ENCODE measurements at regions not wholly inside any gene's neighbourhood (a gene's known extent, or its start where the extent isn't known, plus 50 kb on each side); places are given as distances from the start of the nearest gene placed in this dataset.

GRCh38 chr7:16210171-16210570, 211.2 kb downstream of the CRPPA start:
- no peak for TF ChIP-seq CTCF (conservative IDR thresholded peaks at IDR 0.05; ENCODE audit: low read depth)
- CTCF ChIA-PET = no interaction called here
- POLR2A ChIA-PET (ENCODE audit: low non-redundant PET) = no interaction called here
- DNase-seq (ENCODE audit: low spot score) = no peak
- no peak overlapping the region for H3K27ac ChIP-seq

- no peak overlapping the region for H3K27ac ChIP-seq
- no peak for TF ChIP-seq CTCF (conservative IDR thresholded peaks at IDR 0.05; ENCODE audit: low read depth)
- DNase-seq (ENCODE audit: low spot score) = no peak
- ChIA-PET CTCF (no interaction called here), POLR2A (ENCODE audit: low non-redundant PET) (no interaction called here)
These were observed 214.0 kb downstream of the CRPPA start for GRCh38 chr7:16207321-16207720.

- ChIA-PET CTCF (no interaction called here), POLR2A (ENCODE audit: low non-redundant PET) (no interaction called here)
- no peak for DNase-seq (ENCODE audit: low spot score)
- no peak overlapping the region for H3K27ac ChIP-seq
- no peak for TF ChIP-seq CTCF (conservative IDR thresholded peaks at IDR 0.05; ENCODE audit: low read depth)
These were observed 215.9 kb downstream of the CRPPA start for GRCh38 chr7:16205466-16205865.

- no peak for DNase-seq (ENCODE audit: low spot score)
- ChIA-PET CTCF (no interaction called here), POLR2A (ENCODE audit: low non-redundant PET) (no interaction called here)
- no peak overlapping the region for H3K27ac ChIP-seq
- TF ChIP-seq CTCF (conservative IDR thresholded peaks at IDR 0.05; ENCODE audit: low read depth) = no peak
These were observed 216.4 kb downstream of the CRPPA start for GRCh38 chr7:16204953-16205352.

- POLR2A ChIA-PET (ENCODE audit: low non-redundant PET) = no interaction called here
- DNase-seq (ENCODE audit: low spot score) = peak; percentile 45
- H3K27ac ChIP-seq = no peak overlapping the region
- TF ChIP-seq CTCF (conservative IDR thresholded peaks at IDR 0.05; ENCODE audit: low read depth) = no peak
- CTCF ChIA-PET = no interaction called here
These were observed 218.3 kb downstream of the CRPPA start for GRCh38 chr7:16203065-16203464.

- H3K27ac ChIP-seq = no peak overlapping the region
- ChIA-PET CTCF (no interaction called here), POLR2A (ENCODE audit: low non-redundant PET) (no interaction called here)
- DNase-seq (ENCODE audit: low spot score) = no peak
- no peak for TF ChIP-seq CTCF (conservative IDR thresholded peaks at IDR 0.05; ENCODE audit: low read depth)
These were observed 219.0 kb downstream of the CRPPA start for GRCh38 chr7:16202303-16202702.

- H3K27ac ChIP-seq = no peak overlapping the region
- no peak for DNase-seq (ENCODE audit: low spot score)
- ChIA-PET POLR2A (ENCODE audit: low non-redundant PET) (no interaction called here), CTCF (no interaction called here)
- no peak for TF ChIP-seq CTCF (conservative IDR thresholded peaks at IDR 0.05; ENCODE audit: low read depth)
These were observed 220.7 kb downstream of the CRPPA start for GRCh38 chr7:16200591-16200990.
